ENCODE measurements at regions not wholly inside any gene's neighbourhood (a gene's known extent, or its start where the extent isn't known, plus 50 kb on each side); places are given as distances from the start of the nearest gene placed in this dataset.

- TF ChIP-seq CTCF (conservative IDR thresholded peaks at IDR 0.05), result no peak
- TF ChIP-seq ZFX (IDR thresholded peaks at IDR 0.05), result no peak
Observed at GRCh38 chr4:181938631-181939030, 304.6 kb upstream of the TENM3 start.

Measured in C4-2B (cell line).